ENCODE measurements at regions not wholly inside any gene's neighbourhood (a gene's known extent, or its start where the extent isn't known, plus 50 kb on each side); places are given as distances from the start of the nearest gene placed in this dataset.

- no peak for TF ChIP-seq SUZ12 (IDR thresholded peaks at IDR 0.05; ENCODE audit: low read length)
- no peak for TF ChIP-seq RAD21 (IDR thresholded peaks at IDR 0.05 in 1 of 2, conservative IDR thresholded peaks at IDR 0.05 in 1 of 2; ENCODE audit: low read depth in 2 of 2, low read length in 2 of 2)
- no peak for TF ChIP-seq TAF1 (IDR thresholded peaks at IDR 0.05; ENCODE audit: low read depth, low read length)
- TF ChIP-seq TEAD4 (IDR thresholded peaks at IDR 0.05; ENCODE audit: low read depth, low read length), result no peak
- TF ChIP-seq RXRA (IDR thresholded peaks at IDR 0.05; ENCODE audit: insufficient read depth, low read depth, low read length), result no peak
- no peak for TF ChIP-seq POLR2A (IDR thresholded peaks at IDR 0.05; ENCODE audit: control extremely low read depth in 1 of 2, low read depth in 2 of 2, low read length in 2 of 2)
- no peak for TF ChIP-seq MAFK (IDR thresholded peaks at IDR 0.05; ENCODE audit: low read depth, low read length)
- TF ChIP-seq SRF (IDR thresholded peaks at IDR 0.05; ENCODE audit: low read depth, low read length), result no peak
- no peak for TF ChIP-seq RNF2 (IDR thresholded peaks at IDR 0.05; ENCODE audit: borderline replicate concordance, low read depth, low read length, missing control alignments, poor library complexity, severe bottlenecking)
- TF ChIP-seq TCF12 (IDR thresholded peaks at IDR 0.05; ENCODE audit: low read depth, low read length), result no peak
- TF ChIP-seq, protein P1, sequence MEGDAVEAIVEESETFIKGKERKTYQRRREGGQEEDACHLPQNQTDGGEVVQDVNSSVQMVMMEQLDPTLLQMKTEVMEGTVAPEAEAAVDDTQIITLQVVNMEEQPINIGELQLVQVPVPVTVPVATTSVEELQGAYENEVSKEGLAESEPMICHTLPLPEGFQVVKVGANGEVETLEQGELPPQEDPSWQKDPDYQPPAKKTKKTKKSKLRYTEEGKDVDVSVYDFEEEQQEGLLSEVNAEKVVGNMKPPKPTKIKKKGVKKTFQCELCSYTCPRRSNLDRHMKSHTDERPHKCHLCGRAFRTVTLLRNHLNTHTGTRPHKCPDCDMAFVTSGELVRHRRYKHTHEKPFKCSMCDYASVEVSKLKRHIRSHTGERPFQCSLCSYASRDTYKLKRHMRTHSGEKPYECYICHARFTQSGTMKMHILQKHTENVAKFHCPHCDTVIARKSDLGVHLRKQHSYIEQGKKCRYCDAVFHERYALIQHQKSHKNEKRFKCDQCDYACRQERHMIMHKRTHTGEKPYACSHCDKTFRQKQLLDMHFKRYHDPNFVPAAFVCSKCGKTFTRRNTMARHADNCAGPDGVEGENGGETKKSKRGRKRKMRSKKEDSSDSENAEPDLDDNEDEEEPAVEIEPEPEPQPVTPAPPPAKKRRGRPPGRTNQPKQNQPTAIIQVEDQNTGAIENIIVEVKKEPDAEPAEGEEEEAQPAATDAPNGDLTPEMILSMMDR (IDR thresholded peaks at IDR 0.05; ENCODE audit: control extremely low read depth in 1 of 3, insufficient read depth in 1 of 3, low read depth in 1 of 3, low read length in 3 of 3), result no peak
- TF ChIP-seq, protein P2, sequence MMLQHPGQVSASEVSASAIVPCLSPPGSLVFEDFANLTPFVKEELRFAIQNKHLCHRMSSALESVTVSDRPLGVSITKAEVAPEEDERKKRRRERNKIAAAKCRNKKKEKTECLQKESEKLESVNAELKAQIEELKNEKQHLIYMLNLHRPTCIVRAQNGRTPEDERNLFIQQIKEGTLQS (IDR thresholded peaks at IDR 0.05; ENCODE audit: insufficient read depth, low read depth, low read length), result no peak
Measured at GRCh38 chr12:115163710-115164109, 479.7 kb upstream of the TBX3 start.

Data from H1 (cell line).